ENCODE measurements at regions not wholly inside any gene's neighbourhood (a gene's known extent, or its start where the extent isn't known, plus 50 kb on each side); places are given as distances from the start of the nearest gene placed in this dataset.

- no peak for TF ChIP-seq CTCF (IDR thresholded peaks at IDR 0.05)
- no peak for TF ChIP-seq POLR2A (IDR thresholded peaks at IDR 0.05)
- no peak for TF ChIP-seq POLR2AphosphoS5 (IDR thresholded peaks at IDR 0.05)
These were observed 710.1 kb downstream of the SORCS3 start for GRCh38 chr10:105351187-105351586.
